Activated T-cell treated with anti-CD3 and anti-CD28 coated beads, Interleukin-2, amount 50 U/mL, for 72 hours (primary cell): ENCODE measurements at regions not wholly inside any gene's neighbourhood (a gene's known extent, or its start where the extent isn't known, plus 50 kb on each side); places are given as distances from the start of the nearest gene placed in this dataset.
"Not testable (repeated sequence)": the region's sequence is repeated elsewhere in the genome, so short reads cannot be mapped to it uniquely, and the experiment has no call there.

Source experiments
- ATAC-seq, 2 donors: fragments of 150-1000 bp; cut with Tn5 transposase; replicated peaks in 1 of 2; 2 replicates each; pipeline ENCODE4 v1.10.0; 2021; ENCODE audit warnings: moderate library complexity in 2 of 2, mild to moderate bottlenecking in 1 of 2
- DNase-seq, 2 donors: peaks; one replicate each; pipeline ENCODE4 v3.0.0; 2021 to 2022; ENCODE audit warnings: mixed read lengths in 1 of 2
- H3K27ac Mint-ChIP-seq: one replicate; pipeline ENCODE4 v1.8.0; 2022; ENCODE audit warnings: mild to moderate bottlenecking, moderate library complexity, mixed read lengths
- H3K27me3 Mint-ChIP-seq: one replicate; pipeline ENCODE4 v1.8.0; 2022; ENCODE audit warnings: low read depth, mixed read lengths
- H3K36me3 Mint-ChIP-seq, 2 donors: one replicate each; pipeline ENCODE4 v1.8.0; 2022; ENCODE audit warnings: mixed read lengths in 2 of 2, mild to moderate bottlenecking in 1 of 2; ENCODE audit not compliant: insufficient read depth in 2 of 2
- H3K4me1 Mint-ChIP-seq: one replicate; pipeline ENCODE4 v1.8.0; 2022; ENCODE audit warnings: low read depth, mixed read lengths
- H3K4me3 Mint-ChIP-seq, 2 donors: one replicate each; pipeline ENCODE4 v1.8.0; 2022; ENCODE audit warnings: mild to moderate bottlenecking in 2 of 2, mixed read lengths in 2 of 2, moderate library complexity in 2 of 2
- H3K9me3 Mint-ChIP-seq, 2 donors: one replicate each; pipeline ENCODE4 v1.8.0; 2022; ENCODE audit warnings: mixed read lengths in 2 of 2

GRCh38 chr12:14235176-14235575 lies 130.3 kb upstream of the ATF7IP start:
- Mint-ChIP-seq H3K27me3 (peaks cover 11% of the 10 kb centered on the region), H3K4me1 (peaks cover 15% of the 10 kb centered on the region), H3K9me3 (peaks cover 9 to 13% of the 10 kb centered on the region in 2 donors), H3K36me3 (peaks cover 8 to 19% of the 10 kb centered on the region in 2 donors)
- DNase-seq, H3K27ac Mint-ChIP-seq, ATAC-seq, H3K4me3 Mint-ChIP-seq: not testable (repeated sequence)

DNA sequence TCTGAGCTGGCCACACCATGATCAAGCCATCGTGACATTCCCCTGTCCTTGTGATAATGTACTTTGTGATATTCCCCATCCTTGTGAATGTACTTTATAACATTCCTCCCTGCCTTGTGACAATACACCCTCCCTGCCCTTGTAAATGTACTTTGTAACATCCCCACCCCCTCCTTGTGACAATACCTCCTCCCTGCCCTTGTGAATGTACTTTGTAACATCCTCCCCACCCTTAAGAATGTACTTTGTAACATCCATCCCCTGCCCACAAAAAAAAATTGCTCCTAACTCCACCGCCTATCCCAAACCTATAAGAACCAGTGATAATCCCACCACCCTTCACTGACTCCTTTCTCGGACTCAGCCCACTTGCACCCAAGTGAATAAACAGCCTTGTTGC lies 128.8 kb upstream of the ATF7IP start:
- not testable (repeated sequence) for H3K36me3 Mint-ChIP-seq, H3K27ac Mint-ChIP-seq, H3K27me3 Mint-ChIP-seq, ATAC-seq, H3K4me3 Mint-ChIP-seq, H3K9me3 Mint-ChIP-seq, DNase-seq
- peaks cover 23% of the 10 kb centered on the region for H3K4me1 Mint-ChIP-seq

DNA sequence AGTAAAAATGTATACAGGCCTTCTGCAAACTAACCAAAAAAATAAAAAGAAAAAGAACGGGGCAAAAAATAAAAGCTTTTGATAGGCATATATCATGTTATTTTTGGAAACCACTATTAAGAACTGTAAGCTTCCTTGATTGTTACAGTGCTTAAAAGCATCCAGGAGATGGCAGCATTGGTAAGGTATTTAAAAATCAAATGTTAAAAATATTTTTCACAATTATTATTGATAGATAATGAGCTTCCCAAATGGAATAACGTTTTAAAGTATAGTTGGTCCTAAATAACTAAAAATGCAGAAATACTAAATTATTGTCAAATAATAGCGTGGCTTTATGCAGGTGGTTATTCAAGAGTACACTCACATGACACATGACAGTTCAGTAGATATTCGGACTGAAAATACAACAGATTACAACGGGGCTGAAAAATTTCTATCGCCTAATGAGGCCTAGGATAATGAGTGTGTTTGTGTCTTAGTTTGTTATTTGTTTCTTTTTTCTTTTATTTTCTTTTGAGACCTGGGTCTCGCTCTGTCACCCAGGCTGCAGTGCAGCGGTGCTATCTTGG lies 127.2 kb upstream of the ATF7IP start:
- Mint-ChIP-seq H3K27ac (no peak overlapping the region), H3K27me3 (no peaks in the 10 kb centered on the region), H3K4me3 (no peak overlapping the region), H3K4me1 (peaks cover 23% of the 10 kb centered on the region), H3K9me3 (peaks cover 0 to 4% of the 10 kb centered on the region in 2 donors), H3K36me3 (peaks cover 1 to 2% of the 10 kb centered on the region in 2 donors)
- ATAC-seq (peak in 1 of 2 donors; percentile 40), DNase-seq (no peak)

GRCh38 chr12:14239350-14239934 lies 126.0 kb upstream of the ATF7IP start:
- ATAC-seq (peak; percentile 83 to 86), DNase-seq (peak; percentile 42 to 45)
- H3K4me1 Mint-ChIP-seq: peaks cover 23% of the 10 kb centered on the region
- no peaks in the 10 kb centered on the region for H3K27me3 Mint-ChIP-seq
- peaks cover 4 to 8% of the 10 kb centered on the region in 2 donors for H3K36me3 Mint-ChIP-seq
- H3K4me3 Mint-ChIP-seq: peak overlapping the region; percentile 82 to 95
- H3K27ac Mint-ChIP-seq: peak overlapping the region; percentile 95
- H3K9me3 Mint-ChIP-seq: peaks cover 5 to 7% of the 10 kb centered on the region in 2 donors

DNA sequence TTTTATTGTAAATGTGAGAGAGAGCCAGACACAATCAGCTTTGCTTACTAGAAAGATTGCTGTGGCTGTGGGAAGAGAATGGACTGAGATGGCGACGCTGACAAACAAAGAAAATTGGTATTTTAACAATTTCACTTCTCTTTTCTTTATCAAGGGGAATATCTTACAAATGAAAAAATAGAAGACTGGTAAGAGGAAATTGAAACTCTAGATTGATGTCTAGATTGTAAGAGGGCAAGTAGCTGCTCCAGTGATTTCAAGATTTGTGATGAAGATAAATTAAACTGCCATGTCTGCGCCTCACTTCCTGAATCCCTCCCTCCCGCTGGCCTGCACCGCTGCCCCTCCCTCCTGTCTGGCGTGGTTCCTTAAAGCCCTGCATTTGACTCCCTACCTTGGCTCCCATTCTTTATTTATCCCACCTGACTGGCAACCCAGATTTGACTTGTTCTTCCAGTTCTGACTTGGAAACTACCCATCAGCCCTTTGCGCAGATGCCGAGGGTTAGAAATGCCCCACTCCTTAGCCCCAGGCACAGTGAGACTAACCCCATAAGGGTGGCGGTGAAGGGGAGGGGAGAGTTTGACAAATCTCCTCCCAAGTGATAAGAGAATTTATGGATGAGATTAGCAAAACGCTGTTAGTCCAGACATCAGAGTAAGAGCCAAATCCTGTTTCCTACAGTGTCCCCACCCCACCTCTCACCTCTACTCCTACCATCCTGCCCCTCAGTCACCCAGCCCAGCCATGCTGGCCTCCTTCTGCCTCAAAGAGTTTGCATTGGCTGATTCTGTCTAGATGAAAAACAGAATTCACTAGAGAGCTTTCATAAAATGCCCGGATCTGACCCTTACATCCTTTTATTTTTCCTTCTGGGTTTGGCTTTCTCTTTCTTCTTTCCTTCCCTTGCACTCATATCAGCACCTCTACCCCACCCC lies 125.3 kb upstream of the ATF7IP start:
- no peaks in the 10 kb centered on the region for H3K27me3 Mint-ChIP-seq
- peaks cover 8 to 10% of the 10 kb centered on the region in 2 donors for H3K9me3 Mint-ChIP-seq

DNA sequence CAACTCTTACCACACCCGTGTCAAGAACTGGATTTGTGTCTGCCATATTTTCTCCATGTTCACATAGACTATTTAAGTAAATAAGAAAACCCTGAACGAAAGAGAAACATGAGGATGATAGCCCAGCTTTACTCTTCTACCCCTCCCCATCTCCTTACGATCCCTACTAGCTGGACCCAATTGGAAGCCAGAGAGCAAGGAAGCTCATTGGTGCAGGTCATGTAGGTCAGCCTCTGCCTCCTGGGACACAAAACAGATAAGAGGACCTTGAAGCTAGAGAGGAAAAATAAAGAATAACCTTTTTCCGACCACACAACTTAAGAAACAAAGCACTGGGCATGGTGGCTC lies 124.6 kb upstream of the ATF7IP start:
- Mint-ChIP-seq H3K27me3 (no peaks in the 10 kb centered on the region), H3K4me1 (peaks cover 28% of the 10 kb centered on the region), H3K36me3 (peaks cover 5 to 8% of the 10 kb centered on the region in 2 donors), H3K4me3 (peak overlapping the region; percentile 82 to 95), H3K9me3 (peaks cover 8 to 10% of the 10 kb centered on the region in 2 donors), H3K27ac (no peak overlapping the region)
- DNase-seq (no peak), ATAC-seq (no peak)

More for the DNA sequence above, 125.3 kb upstream of the ATF7IP start:
- peaks cover 28% of the 10 kb centered on the region for H3K4me1 Mint-ChIP-seq
- ATAC-seq (peak; percentile 33 to 49), DNase-seq (peak in 1 of 2 donors; percentile 32)
- H3K4me3 Mint-ChIP-seq: peak overlapping the region; percentile 82 to 95
- peaks cover 5 to 8% of the 10 kb centered on the region in 2 donors for H3K36me3 Mint-ChIP-seq
- H3K27ac Mint-ChIP-seq: peak overlapping the region; percentile 95

- peaks cover 28% of the 10 kb centered on the region for H3K4me1 Mint-ChIP-seq
- not testable (repeated sequence) for H3K27ac Mint-ChIP-seq
Observed at GRCh38 chr12:14242825-14243224, 122.7 kb upstream of the ATF7IP start.

DNA sequence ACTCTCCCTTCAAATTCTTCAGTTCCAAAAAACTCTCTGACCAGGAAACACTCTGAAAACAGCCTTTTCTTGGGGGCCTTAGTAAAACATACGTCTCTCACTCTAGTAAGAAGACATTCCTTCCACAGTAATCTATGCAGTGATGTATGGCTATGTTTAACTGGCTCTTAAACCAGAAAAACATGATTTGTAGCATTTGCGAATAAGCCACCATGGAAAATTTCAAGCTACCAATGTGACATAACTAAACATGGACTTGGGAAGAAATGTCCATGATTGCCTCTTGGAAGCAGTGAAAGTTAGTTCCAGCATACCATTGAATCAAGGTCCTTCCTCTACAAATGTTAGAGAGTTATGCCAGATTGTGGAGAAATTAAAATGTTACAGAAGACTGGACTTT lies 121.5 kb upstream of the ATF7IP start:
- H3K27ac Mint-ChIP-seq: no peak overlapping the region
- peaks cover 8 to 10% of the 10 kb centered on the region in 2 donors for H3K9me3 Mint-ChIP-seq
- H3K4me3 Mint-ChIP-seq: no peak overlapping the region
- H3K4me1 Mint-ChIP-seq: peaks cover 26% of the 10 kb centered on the region
- H3K36me3 Mint-ChIP-seq: peaks cover 5 to 8% of the 10 kb centered on the region in 2 donors
- no peak for DNase-seq
- H3K27me3 Mint-ChIP-seq: no peaks in the 10 kb centered on the region
- no peak for ATAC-seq

More at GRCh38 chr12:14242825-14243224, 122.7 kb upstream of the ATF7IP start:
- not testable (repeated sequence) for ATAC-seq, H3K36me3 Mint-ChIP-seq, H3K9me3 Mint-ChIP-seq, H3K4me3 Mint-ChIP-seq, H3K27me3 Mint-ChIP-seq, DNase-seq

- Mint-ChIP-seq H3K27ac (no peak overlapping the region), H3K4me3 (no peak overlapping the region), H3K4me1 (peaks cover 14% of the 10 kb centered on the region), H3K27me3 (no peaks in the 10 kb centered on the region), H3K36me3 (peaks cover 5 to 8% of the 10 kb centered on the region in 2 donors), H3K9me3 (peaks cover 8 to 10% of the 10 kb centered on the region in 2 donors)
- DNase-seq (no peak), ATAC-seq (no peak)
Observed at GRCh38 chr12:14244876-14245669, 120.4 kb upstream of the ATF7IP start.

- DNase-seq: no peak
- no peaks in the 10 kb centered on the region for H3K27me3 Mint-ChIP-seq
- no peak for ATAC-seq
- H3K4me1 Mint-ChIP-seq: peaks cover 18% of the 10 kb centered on the region
- peaks cover 4 to 8% of the 10 kb centered on the region in 2 donors for H3K36me3 Mint-ChIP-seq
- H3K9me3 Mint-ChIP-seq: peaks cover 6 to 8% of the 10 kb centered on the region in 2 donors
- H3K27ac Mint-ChIP-seq: no peak overlapping the region
- no peak overlapping the region for H3K4me3 Mint-ChIP-seq
Observed at GRCh38 chr12:14247166-14247565, 118.3 kb upstream of the ATF7IP start.

DNA sequence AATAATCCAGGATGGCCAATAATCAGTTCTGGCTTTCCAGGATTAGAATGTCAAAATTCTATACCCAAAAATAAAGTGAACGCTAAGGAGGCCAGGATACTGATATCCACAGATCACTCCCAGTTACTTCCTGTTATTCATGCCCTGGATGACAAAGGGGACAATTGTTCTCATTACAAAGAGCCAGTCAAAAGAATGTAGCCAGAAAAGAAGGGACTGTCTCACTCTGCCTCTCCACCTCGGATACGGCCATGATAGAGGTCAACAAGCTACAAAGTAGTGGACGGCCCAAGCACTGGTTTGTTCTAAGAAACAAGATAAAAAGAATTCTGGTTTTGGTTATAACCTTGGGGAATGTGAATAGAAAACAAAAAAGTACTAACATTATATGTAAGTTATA lies 116.1 kb upstream of the ATF7IP start:
- Mint-ChIP-seq H3K4me1 (peaks cover 33% of the 10 kb centered on the region), H3K36me3 (peaks cover 1 to 2% of the 10 kb centered on the region in 2 donors), H3K27ac (no peak overlapping the region), H3K4me3 (no peak overlapping the region), H3K9me3 (peaks cover 3 to 4% of the 10 kb centered on the region in 2 donors), H3K27me3 (no peaks in the 10 kb centered on the region)
- no peak for DNase-seq
- no peak for ATAC-seq

DNA sequence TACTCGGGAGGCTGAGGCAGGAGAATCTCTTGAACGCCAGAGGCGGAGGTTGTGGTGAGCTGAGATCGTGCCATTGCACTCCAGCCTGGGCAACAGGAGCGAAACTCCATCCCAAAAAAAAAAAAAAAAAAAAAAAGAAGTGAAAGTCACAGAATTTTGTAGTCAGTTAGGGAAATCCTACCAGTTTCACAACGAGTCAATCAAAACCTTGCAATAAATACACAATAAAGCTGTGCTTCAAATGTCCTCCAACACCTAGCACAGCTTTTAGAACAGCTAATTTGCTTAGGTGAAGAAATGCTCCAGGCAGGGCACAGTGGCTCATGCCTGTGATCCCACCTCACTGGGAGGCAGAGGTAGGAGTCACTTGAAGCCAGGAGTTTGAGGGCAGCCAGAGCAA lies 112.8 kb upstream of the ATF7IP start:
- H3K4me3 Mint-ChIP-seq: peak overlapping the region in 1 of 2 donors; percentile 37
- peaks cover 0 to 2% of the 10 kb centered on the region in 2 donors for H3K9me3 Mint-ChIP-seq
- H3K27ac Mint-ChIP-seq: no peak overlapping the region

More for the DNA sequence above, 112.8 kb upstream of the ATF7IP start:
- peaks cover 58% of the 10 kb centered on the region for H3K4me1 Mint-ChIP-seq
- DNase-seq: no peak
- ATAC-seq: no peak
- H3K27me3 Mint-ChIP-seq: no peaks in the 10 kb centered on the region
- peaks cover 2 to 4% of the 10 kb centered on the region in 2 donors for H3K36me3 Mint-ChIP-seq
